Loucy (cell line): ENCODE measurements at regions not wholly inside any gene's neighbourhood (a gene's known extent, or its start where the extent isn't known, plus 50 kb on each side); places are given as distances from the start of the nearest gene placed in this dataset.

Source experiments
- EZH2phosphoT487 ChIP-seq: fragments of 200-600 bp; IDR thresholded peaks from 2 replicates; pipeline ENCODE4 v1.6.1; 2018; ENCODE audit warnings: antibody characterized with exemption, mild to moderate bottlenecking, moderate library complexity, borderline replicate concordance
- TF ChIP-seq, protein P1 (sequence below): fragments of 200-600 bp; sonication (generic); conservative IDR thresholded peaks from 2 replicates; pipeline ENCODE4 v1.5.1; 2014; ENCODE audit warnings: mild to moderate bottlenecking, antibody characterized with exemption, low read length

GRCh38 chr16:59634004-59634579 lies 900.0 kb upstream of the GOT2 start:
- TF ChIP-seq, protein P1, sequence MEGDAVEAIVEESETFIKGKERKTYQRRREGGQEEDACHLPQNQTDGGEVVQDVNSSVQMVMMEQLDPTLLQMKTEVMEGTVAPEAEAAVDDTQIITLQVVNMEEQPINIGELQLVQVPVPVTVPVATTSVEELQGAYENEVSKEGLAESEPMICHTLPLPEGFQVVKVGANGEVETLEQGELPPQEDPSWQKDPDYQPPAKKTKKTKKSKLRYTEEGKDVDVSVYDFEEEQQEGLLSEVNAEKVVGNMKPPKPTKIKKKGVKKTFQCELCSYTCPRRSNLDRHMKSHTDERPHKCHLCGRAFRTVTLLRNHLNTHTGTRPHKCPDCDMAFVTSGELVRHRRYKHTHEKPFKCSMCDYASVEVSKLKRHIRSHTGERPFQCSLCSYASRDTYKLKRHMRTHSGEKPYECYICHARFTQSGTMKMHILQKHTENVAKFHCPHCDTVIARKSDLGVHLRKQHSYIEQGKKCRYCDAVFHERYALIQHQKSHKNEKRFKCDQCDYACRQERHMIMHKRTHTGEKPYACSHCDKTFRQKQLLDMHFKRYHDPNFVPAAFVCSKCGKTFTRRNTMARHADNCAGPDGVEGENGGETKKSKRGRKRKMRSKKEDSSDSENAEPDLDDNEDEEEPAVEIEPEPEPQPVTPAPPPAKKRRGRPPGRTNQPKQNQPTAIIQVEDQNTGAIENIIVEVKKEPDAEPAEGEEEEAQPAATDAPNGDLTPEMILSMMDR: no peak
- TF ChIP-seq EZH2phosphoT487: no peak
